HepG2 (cell line): ENCODE measurements at regions not wholly inside any gene's neighbourhood (a gene's known extent, or its start where the extent isn't known, plus 50 kb on each side); places are given as distances from the start of the nearest gene placed in this dataset.
"Not testable (repeated sequence)": the region's sequence is repeated elsewhere in the genome, so short reads cannot be mapped to it uniquely, and the experiment has no call there.

Experiments
- POLR2AphosphoS5 ChIP-seq: IDR thresholded peaks from 2 replicates; pipeline ENCODE4 v1.6.1; 2012; ENCODE audit warnings: low read depth, low read length
- SUZ12 ChIP-seq: fragments of 150-350 bp; IDR thresholded peaks from 2 replicates; pipeline ENCODE4 v1.6.1; 2014; ENCODE audit warnings: low read depth, low read length
- ZNF432 ChIP-seq: sonication (generic); formaldehyde crosslinking; IDR thresholded peaks from 2 replicates; pipeline ENCODE4 v1.5.0; 2020; ENCODE audit warnings: missing genetic modification reagents, mild to moderate bottlenecking, borderline replicate concordance
- TF ChIP-seq, protein P1 (sequence below): sonication (generic); formaldehyde crosslinking; IDR thresholded peaks from 2 replicates; pipeline ENCODE4 v1.8.0; 2022; ENCODE audit warnings: missing genetic modification reagents, mild to moderate bottlenecking, inconsistent platforms, borderline replicate concordance

DNA sequence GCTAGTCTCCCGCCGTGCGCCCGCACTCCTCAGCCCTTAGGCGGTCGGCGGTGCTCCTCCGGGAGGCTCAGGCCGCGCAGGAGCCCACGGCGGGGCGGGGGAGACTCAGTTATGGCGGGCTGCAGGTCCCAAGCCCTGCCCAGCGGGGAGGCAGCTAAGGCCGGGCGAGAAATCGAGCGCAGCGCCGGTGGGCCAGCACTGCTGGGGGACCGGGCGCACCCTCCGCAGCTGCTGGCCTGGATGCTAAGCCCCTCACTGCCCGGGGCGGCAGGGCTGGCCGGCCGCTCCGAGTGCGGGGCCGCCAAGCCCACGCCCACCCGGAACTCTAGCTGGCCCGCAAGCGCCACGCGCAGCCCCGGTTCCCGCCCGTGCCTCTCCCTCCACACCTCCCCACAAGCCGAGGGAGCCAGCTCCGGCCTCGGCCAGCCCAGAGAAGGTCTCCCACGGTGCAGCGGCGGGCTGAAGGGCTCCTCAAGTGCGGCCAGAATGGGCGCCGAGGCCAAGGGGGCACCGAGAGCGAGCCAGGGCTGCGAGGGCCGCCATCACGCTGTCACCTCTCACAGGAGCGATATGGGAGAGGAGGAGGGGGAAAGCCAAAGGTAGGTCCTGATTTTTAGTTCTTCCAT is 90.2 kb upstream of the SEL1L start:
- not testable (repeated sequence) for TF ChIP-seq SUZ12; POLR2AphosphoS5; ZNF432 (CRISPR knock-in tag)
- TF ChIP-seq, protein P1, sequence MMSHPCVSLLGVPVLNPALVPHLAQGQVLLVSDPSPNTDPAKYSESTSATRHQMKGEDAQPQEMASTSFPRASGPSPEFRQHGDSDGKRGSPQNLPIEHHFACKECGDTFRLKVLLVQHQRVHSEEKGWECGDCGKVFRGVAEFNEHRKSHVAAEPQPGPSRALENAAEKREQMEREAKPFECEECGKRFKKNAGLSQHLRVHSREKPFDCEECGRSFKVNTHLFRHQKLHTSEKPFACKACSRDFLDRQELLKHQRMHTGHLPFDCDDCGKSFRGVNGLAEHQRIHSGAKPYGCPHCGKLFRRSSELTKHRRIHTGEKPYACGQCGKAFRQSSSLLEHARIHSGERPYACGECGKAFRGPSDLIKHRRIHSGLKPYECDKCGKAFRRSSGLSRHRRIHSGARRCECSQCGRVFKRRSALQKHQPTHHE (CRISPR knock-in tag): not testable (repeated sequence)
